Neuronal stem cell (in vitro differentiated cells): ENCODE measurements at regions not wholly inside any gene's neighbourhood (a gene's known extent, or its start where the extent isn't known, plus 50 kb on each side); places are given as distances from the start of the nearest gene placed in this dataset.

Source experiments
- DNase-seq: peaks from one replicate; pipeline ENCODE4 v3.0.0-alpha.2; 2013; ENCODE audit warnings: low spot score
- H2AFZ ChIP-seq: one replicate; pipeline ENCODE4 v1.6.1; 2013; ENCODE audit warnings: mild to moderate bottlenecking, low read length, inconsistent platforms
- H2AK5ac ChIP-seq: 2 replicates; pipeline ENCODE4 v1.6.1; 2013; ENCODE audit warnings: low read depth, mild to moderate bottlenecking, inconsistent platforms, low read length, moderate library complexity, mixed read lengths
- H2BK120ac ChIP-seq: 2 replicates; pipeline ENCODE4 v1.6.1; 2013; ENCODE audit warnings: low read depth, mild to moderate bottlenecking, inconsistent platforms, low read length, moderate library complexity, mixed read lengths
- H2BK12ac ChIP-seq: one replicate; pipeline ENCODE4 v1.6.1; 2013; ENCODE audit warnings: low read length, inconsistent platforms
- H2BK15ac ChIP-seq: 2 replicates; pipeline ENCODE4 v1.6.1; 2013; ENCODE audit warnings: mild to moderate bottlenecking, low read length, inconsistent platforms, mixed read lengths
- H2BK5ac ChIP-seq: one replicate; pipeline ENCODE4 v1.6.1; 2013; ENCODE audit warnings: inconsistent platforms, mild to moderate bottlenecking, low read length, moderate library complexity
- H3K14ac ChIP-seq: one replicate; pipeline ENCODE4 v1.6.1; 2013; ENCODE audit warnings: low read length, inconsistent platforms
- H3K18ac ChIP-seq: 2 replicates; pipeline ENCODE4 v1.6.1; 2013; ENCODE audit warnings: low read length, inconsistent platforms
- H3K23ac ChIP-seq: 2 replicates; pipeline ENCODE4 v1.6.1; 2013; ENCODE audit warnings: low read depth, mild to moderate bottlenecking, mixed read lengths, low read length, inconsistent platforms; ENCODE audit not compliant: poor library complexity
- H3K27ac ChIP-seq: replicated peaks from 3 replicates; pipeline ENCODE4 v1.5.1; 2013; ENCODE audit warnings: low read length, inconsistent platforms
- H3K27me3 ChIP-seq, 3 experiments: 2 replicates each; pipeline ENCODE4 v1.6.1; 2013; ENCODE audit warnings: low read length in 3 of 3, mild to moderate bottlenecking in 2 of 3, inconsistent platforms in 1 of 3, low read depth in 1 of 3, mixed read lengths in 1 of 3, moderate library complexity in 1 of 3; ENCODE audit not compliant: control insufficient read depth in 3 of 3, insufficient read depth in 3 of 3
- H3K36me3 ChIP-seq, 2 donors: replicated peaks in 1 of 2; 2 replicates each; pipeline ENCODE4 v1.6.1; 2013; ENCODE audit warnings: low read length in 2 of 2; ENCODE audit not compliant: control insufficient read depth in 2 of 2, insufficient read depth in 2 of 2
- H3K4ac ChIP-seq: 2 replicates; pipeline ENCODE4 v1.6.1; 2013; ENCODE audit warnings: inconsistent platforms, mild to moderate bottlenecking, low read length, moderate library complexity
- H3K4me1 ChIP-seq, 2 donors: 1 replicate in 1 of 2; 2 replicates in 1 of 2; pipeline ENCODE4 v1.6.1; 2013; ENCODE audit warnings: low read length in 2 of 2, low read depth in 1 of 2; ENCODE audit not compliant: control insufficient read depth in 2 of 2, insufficient read depth in 1 of 2
- H3K4me2 ChIP-seq: one replicate; pipeline ENCODE4 v1.6.1; 2013; ENCODE audit warnings: mild to moderate bottlenecking, low read length, inconsistent platforms; ENCODE audit not compliant: insufficient read depth, poor library complexity, severe bottlenecking
- H3K4me3 ChIP-seq, 2 donors: 2 replicates each; pipeline ENCODE4 v1.5.1; 2013; ENCODE audit warnings: low read length in 2 of 2, mild to moderate bottlenecking in 2 of 2, inconsistent platforms in 1 of 2, moderate library complexity in 1 of 2
- H3K79me1 ChIP-seq: one replicate; pipeline ENCODE4 v1.6.1; 2013; ENCODE audit warnings: low read depth, mild to moderate bottlenecking, inconsistent platforms, low read length, moderate library complexity
- H3K9ac ChIP-seq: one replicate; pipeline ENCODE4 v1.6.1; 2013; ENCODE audit warnings: mild to moderate bottlenecking, low read depth, low read length, inconsistent platforms; ENCODE audit not compliant: poor library complexity
- H3K9me3 ChIP-seq, 2 donors: replicated peaks in 1 of 2; 2 replicates each; pipeline versions ENCODE3 to v1.6.1; 2013; ENCODE audit warnings: low read length in 2 of 2, mild to moderate bottlenecking in 2 of 2, inconsistent platforms in 1 of 2, low read depth in 1 of 2, mixed read lengths in 1 of 2, moderate library complexity in 1 of 2; ENCODE audit not compliant: control insufficient read depth in 2 of 2, insufficient read depth in 1 of 2
- H4K8ac ChIP-seq: one replicate; pipeline ENCODE4 v1.6.1; 2013; ENCODE audit warnings: low read depth, mild to moderate bottlenecking, inconsistent platforms, low read length, moderate library complexity
- H4K91ac ChIP-seq: one replicate; pipeline ENCODE4 v1.6.1; 2013; ENCODE audit warnings: low read length, low read depth, mild to moderate bottlenecking, inconsistent platforms; ENCODE audit not compliant: poor library complexity
- WGBS, 2 donors: extraction: QIAGEN DNeasy Blood & Tissue Kit; methylation state at CpG; one replicate each; pipeline ENCODE4 v1.1.7; 2013; ENCODE audit warnings: missing lambda C conversion rate in 2 of 2, mixed read lengths in 1 of 2; ENCODE audit not compliant: insufficient read length in 2 of 2, insufficient replicate concordance in 1 of 2; ENCODE audit errors: extremely low coverage in 2 of 2; 5-methylcytosine and 5-hydroxymethylcytosine counted together

- WGBS, 2 donors, result no CpG with 5 or more reads among the region's 1 CpG
Measured at GRCh38 chr2:195044801-195045200, 612.2 kb upstream of the SLC39A10 start.

GRCh38 chr2:195038153-195038552, 618.9 kb upstream of the SLC39A10 start:
- Histone ChIP-seq H3K79me1 (no peaks in the 10 kb centered on the region), H2AK5ac (no peak overlapping the region), H3K9ac (no peak overlapping the region), H2BK15ac (no peak overlapping the region), H3K4me2 (no peak overlapping the region), H4K8ac (no peak overlapping the region), H3K36me3 (no peaks in the 10 kb centered on the region), H2BK5ac (no peak overlapping the region), H3K27ac (no peak overlapping the region), H3K4me3 (no peak overlapping the region), H3K9me3 (no peaks in the 10 kb centered on the region), H2BK120ac (no peak overlapping the region), H2AFZ (no peak overlapping the region), H3K23ac (no peak overlapping the region), H2BK12ac (no peak overlapping the region), H3K27me3 (no peaks in the 10 kb centered on the region), H4K91ac (no peak overlapping the region), H3K4me1 (no peaks in the 10 kb centered on the region), H3K18ac (no peak overlapping the region), H3K14ac (no peak overlapping the region), H3K4ac (no peak overlapping the region)
- WGBS, 2 donors, result no CpG with 5 or more reads among the region's 2 CpGs
- DNase-seq, result no peak

More at GRCh38 chr2:195044801-195045200, 612.2 kb upstream of the SLC39A10 start:
- Histone ChIP-seq H4K91ac (no peak overlapping the region), H3K27me3 (no peaks in the 10 kb centered on the region), H3K79me1 (no peaks in the 10 kb centered on the region), H3K23ac (no peak overlapping the region), H4K8ac (no peak overlapping the region), H3K36me3 (no peaks in the 10 kb centered on the region), H2AFZ (no peak overlapping the region), H2AK5ac (no peak overlapping the region), H3K18ac (no peak overlapping the region), H3K4me1 (no peaks in the 10 kb centered on the region), H2BK12ac (no peak overlapping the region), H3K4ac (no peak overlapping the region), H2BK15ac (no peak overlapping the region), H3K9me3 (no peaks in the 10 kb centered on the region), H3K4me2 (no peak overlapping the region), H3K14ac (no peak overlapping the region), H2BK120ac (no peak overlapping the region), H3K9ac (no peak overlapping the region), H2BK5ac (no peak overlapping the region), H3K27ac (no peak overlapping the region), H3K4me3 (no peak overlapping the region)
- no peak for DNase-seq

GRCh38 chr2:195037045-195037444, 620.0 kb upstream of the SLC39A10 start:
- no CpG with 5 or more reads among the region's 2 CpGs for WGBS, 2 donors
- H3K23ac ChIP-seq, result no peak overlapping the region

DNA sequence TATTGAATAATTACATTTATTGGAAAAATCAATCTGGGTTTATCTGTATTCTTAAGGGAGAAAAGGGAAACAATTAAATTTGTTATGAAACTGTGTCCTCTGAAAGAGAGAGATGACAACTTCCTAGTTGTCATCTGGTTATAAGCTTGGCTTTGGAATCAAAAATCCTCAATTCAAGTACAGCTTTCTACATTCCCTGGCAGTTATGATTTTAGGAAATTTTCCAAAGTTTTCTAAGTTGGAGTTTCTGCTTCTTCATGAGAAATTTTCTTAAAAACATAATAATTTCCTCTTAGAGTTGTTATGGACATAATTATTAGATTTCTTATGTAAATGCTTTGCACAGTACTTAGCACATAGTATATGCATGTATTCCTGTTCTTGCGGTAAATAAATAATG, 625.6 kb upstream of the SLC39A10 start:
- no peaks in the 10 kb centered on the region for H3K27me3 ChIP-seq
- no peaks in the 10 kb centered on the region for H3K36me3 ChIP-seq
- H3K4me1 ChIP-seq, result no peaks in the 10 kb centered on the region
- H2BK12ac ChIP-seq, result no peak overlapping the region
- H3K14ac ChIP-seq, result no peak overlapping the region
- no peak overlapping the region for H2BK15ac ChIP-seq
- no peak overlapping the region for H3K9ac ChIP-seq
- H4K91ac ChIP-seq, result no peak overlapping the region
- H3K9me3 ChIP-seq, result no peaks in the 10 kb centered on the region
- no peak overlapping the region for H3K4me3 ChIP-seq
- no peak overlapping the region for H2AK5ac ChIP-seq
- H3K18ac ChIP-seq, result no peak overlapping the region
- H3K4me2 ChIP-seq, result no peak overlapping the region
- H2BK5ac ChIP-seq, result no peak overlapping the region
- no peak overlapping the region for H3K4ac ChIP-seq
- H3K23ac ChIP-seq, result no peak overlapping the region
- H3K79me1 ChIP-seq, result no peaks in the 10 kb centered on the region
- H2AFZ ChIP-seq, result no peak overlapping the region
- no CpG with 5 or more reads among the region's 1 CpG for WGBS, 2 donors
- H2BK120ac ChIP-seq, result no peak overlapping the region
- H4K8ac ChIP-seq, result no peak overlapping the region
- DNase-seq, result no peak
- H3K27ac ChIP-seq, result no peak overlapping the region

More at GRCh38 chr2:195037045-195037444, 620.0 kb upstream of the SLC39A10 start:
- H2AK5ac ChIP-seq, result no peak overlapping the region
- H4K8ac ChIP-seq, result no peak overlapping the region
- H3K79me1 ChIP-seq, result no peaks in the 10 kb centered on the region
- H3K4me1 ChIP-seq, result no peaks in the 10 kb centered on the region
- no peak overlapping the region for H3K9ac ChIP-seq
- H2BK12ac ChIP-seq, result no peak overlapping the region
- H2BK5ac ChIP-seq, result no peak overlapping the region
- no peak overlapping the region for H2BK120ac ChIP-seq
- H3K4me3 ChIP-seq, result no peak overlapping the region
- H3K4ac ChIP-seq, result no peak overlapping the region
- H3K18ac ChIP-seq, result no peak overlapping the region
- H3K4me2 ChIP-seq, result no peak overlapping the region
- no peaks in the 10 kb centered on the region for H3K9me3 ChIP-seq
- H4K91ac ChIP-seq, result no peak overlapping the region
- H3K27ac ChIP-seq, result no peak overlapping the region
- no peaks in the 10 kb centered on the region for H3K36me3 ChIP-seq
- no peak overlapping the region for H2AFZ ChIP-seq
- H3K27me3 ChIP-seq, result no peaks in the 10 kb centered on the region
- no peak overlapping the region for H3K14ac ChIP-seq
- no peak for DNase-seq
- no peak overlapping the region for H2BK15ac ChIP-seq
